Sigmoid colon (tissue), 4 donors: ENCODE measurements at regions not wholly inside any gene's neighbourhood (a gene's known extent, or its start where the extent isn't known, plus 50 kb on each side); places are given as distances from the start of the nearest gene placed in this dataset.

ENCODE experiments used
- POLR2A ChIP-seq, 2 donors: fragments of 450-650 bp; IDR thresholded peaks; one replicate each; pipeline ENCODE4 v1.6.1; 2016; ENCODE audit warnings: antibody characterized with exemption in 2 of 2, mild to moderate bottlenecking in 2 of 2, moderate library complexity in 2 of 2
- POLR2AphosphoS5 ChIP-seq, 4 donors: sonication (generic); formaldehyde crosslinking; IDR thresholded peaks; one replicate each; pipeline ENCODE4 v1.6.1; 2017; ENCODE audit warnings: antibody characterized with exemption in 4 of 4
- TF ChIP-seq, protein P1 (sequence below), 4 experiments: fragments of 450-650 bp in 3 of 4; fragments of 200-600 bp in 1 of 4; IDR thresholded peaks; one replicate each; pipeline ENCODE4 v1.5.1; 2016 to 2019; ENCODE audit warnings: antibody characterized with exemption in 4 of 4, mild to moderate bottlenecking in 3 of 4, moderate library complexity in 2 of 4

DNA sequence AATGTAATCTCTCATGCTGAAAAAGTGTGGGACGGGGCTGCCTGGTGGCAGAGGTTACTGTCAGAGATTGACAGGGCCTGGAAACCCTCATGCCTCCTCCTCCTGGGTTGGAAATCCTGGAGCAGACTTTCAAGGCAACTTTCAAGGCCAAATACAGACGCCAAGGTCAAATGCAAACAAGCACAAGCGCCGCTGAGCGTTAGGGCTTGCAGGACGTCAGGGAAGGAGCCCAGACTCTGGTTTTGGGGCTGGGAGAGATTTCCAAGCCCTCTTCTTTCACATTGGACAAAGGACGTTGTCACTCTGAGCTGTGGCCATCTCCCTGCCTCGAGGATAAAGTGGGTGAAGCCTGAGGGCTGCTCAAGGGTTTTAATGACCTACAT, 120.1 kb downstream of the TWIST2 start:
- TF ChIP-seq, protein P1, sequence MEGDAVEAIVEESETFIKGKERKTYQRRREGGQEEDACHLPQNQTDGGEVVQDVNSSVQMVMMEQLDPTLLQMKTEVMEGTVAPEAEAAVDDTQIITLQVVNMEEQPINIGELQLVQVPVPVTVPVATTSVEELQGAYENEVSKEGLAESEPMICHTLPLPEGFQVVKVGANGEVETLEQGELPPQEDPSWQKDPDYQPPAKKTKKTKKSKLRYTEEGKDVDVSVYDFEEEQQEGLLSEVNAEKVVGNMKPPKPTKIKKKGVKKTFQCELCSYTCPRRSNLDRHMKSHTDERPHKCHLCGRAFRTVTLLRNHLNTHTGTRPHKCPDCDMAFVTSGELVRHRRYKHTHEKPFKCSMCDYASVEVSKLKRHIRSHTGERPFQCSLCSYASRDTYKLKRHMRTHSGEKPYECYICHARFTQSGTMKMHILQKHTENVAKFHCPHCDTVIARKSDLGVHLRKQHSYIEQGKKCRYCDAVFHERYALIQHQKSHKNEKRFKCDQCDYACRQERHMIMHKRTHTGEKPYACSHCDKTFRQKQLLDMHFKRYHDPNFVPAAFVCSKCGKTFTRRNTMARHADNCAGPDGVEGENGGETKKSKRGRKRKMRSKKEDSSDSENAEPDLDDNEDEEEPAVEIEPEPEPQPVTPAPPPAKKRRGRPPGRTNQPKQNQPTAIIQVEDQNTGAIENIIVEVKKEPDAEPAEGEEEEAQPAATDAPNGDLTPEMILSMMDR (IDR thresholded peaks at IDR 0.05): no peak
- TF ChIP-seq POLR2AphosphoS5 (IDR thresholded peaks at IDR 0.05) (no peak), POLR2A (IDR thresholded peaks at IDR 0.05) (no peak)
